GM19438 (cell line): ENCODE measurements at regions not wholly inside any gene's neighbourhood (a gene's known extent, or its start where the extent isn't known, plus 50 kb on each side); places are given as distances from the start of the nearest gene placed in this dataset.

Experiments
- ATAC-seq: cut with Tn5 transposase; IDR thresholded peaks from one replicate; pipeline ENCODE4 v1.9.1; 2021; ENCODE audit warnings: low read depth; ENCODE audit not compliant: unreplicated experiment

- no peak for ATAC-seq
Measured at GRCh38 chr4:159003420-159004253, 99.2 kb upstream of the RAPGEF2 start.

- ATAC-seq = no peak
Measured at GRCh38 chr4:159006202-159006601, 96.7 kb upstream of the RAPGEF2 start.

- ATAC-seq = no peak
Measured at GRCh38 chr4:159008671-159009070, 94.2 kb upstream of the RAPGEF2 start.

GRCh38 chr4:159009521-159009920 lies 93.4 kb upstream of the RAPGEF2 start:
- ATAC-seq = no peak

GRCh38 chr4:159010100-159010499 lies 92.8 kb upstream of the RAPGEF2 start:
- no peak for ATAC-seq

- ATAC-seq = no peak
Measured at GRCh38 chr4:159010563-159011260, 92.2 kb upstream of the RAPGEF2 start.

- ATAC-seq = no peak
Measured at GRCh38 chr4:159012381-159012780, 90.5 kb upstream of the RAPGEF2 start.

- no peak for ATAC-seq
Measured at GRCh38 chr4:159013692-159014091, 89.2 kb upstream of the RAPGEF2 start.

- ATAC-seq = no peak
Measured at GRCh38 chr4:159014859-159015258, 88.0 kb upstream of the RAPGEF2 start.

GRCh38 chr4:159015841-159016240 lies 87.0 kb upstream of the RAPGEF2 start:
- ATAC-seq = no peak

GRCh38 chr4:159016593-159017024 lies 86.3 kb upstream of the RAPGEF2 start:
- peak; percentile 56 for ATAC-seq

- peak; percentile 32 for ATAC-seq
Measured at GRCh38 chr4:159017323-159018026, 85.4 kb upstream of the RAPGEF2 start.

- ATAC-seq = peak; percentile 91
Measured at GRCh38 chr4:159018062-159018629, 84.7 kb upstream of the RAPGEF2 start.

- ATAC-seq = no peak
Measured at GRCh38 chr4:159019356-159019755, 83.5 kb upstream of the RAPGEF2 start.

GRCh38 chr4:159021597-159022385 lies 81.1 kb upstream of the RAPGEF2 start:
- ATAC-seq = no peak

GRCh38 chr4:159023741-159024140 lies 79.1 kb upstream of the RAPGEF2 start:
- no peak for ATAC-seq

GRCh38 chr4:159024266-159024665 lies 78.6 kb upstream of the RAPGEF2 start:
- no peak for ATAC-seq

GRCh38 chr4:159024828-159025227 lies 78.1 kb upstream of the RAPGEF2 start:
- no peak for ATAC-seq

GRCh38 chr4:159026329-159026728 lies 76.5 kb upstream of the RAPGEF2 start:
- no peak for ATAC-seq

- no peak for ATAC-seq
Measured at GRCh38 chr4:159027535-159027934, 75.3 kb upstream of the RAPGEF2 start.
